Umbilical cord (tissue), 1 donor: ENCODE measurements at regions not wholly inside any gene's neighbourhood (a gene's known extent, or its start where the extent isn't known, plus 50 kb on each side); places are given as distances from the start of the nearest gene placed in this dataset.
"Not testable (repeated sequence)": the region's sequence is repeated elsewhere in the genome, so short reads cannot be mapped to it uniquely, and the experiment has no call there.

ENCODE experiments used
- DNase-seq: peaks from one replicate; pipeline ENCODE4 v3.0.0-alpha.2; 2015; ENCODE audit warnings: low spot score

DNA sequence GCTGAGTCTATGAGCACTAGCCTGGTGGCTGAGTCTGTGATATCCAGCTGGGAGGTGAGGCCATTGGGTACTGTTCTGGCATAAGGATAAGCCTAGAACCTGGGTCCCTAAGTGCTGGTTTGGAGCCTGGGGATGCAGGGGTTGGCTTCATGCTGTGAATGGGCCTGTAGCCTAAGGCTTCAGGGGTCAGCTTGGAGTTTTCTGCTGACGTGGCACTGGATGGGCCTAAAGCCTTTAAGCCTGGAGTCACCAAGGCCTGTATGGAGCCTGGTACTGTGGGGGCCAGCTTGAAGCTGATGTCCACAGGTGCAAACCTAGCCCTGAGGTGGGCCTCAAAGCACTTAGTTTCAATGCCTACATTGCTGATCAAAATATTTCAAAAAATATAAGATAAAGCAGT, 979.6 kb upstream of the POU3F4 start:
- no peak for DNase-seq

DNA sequence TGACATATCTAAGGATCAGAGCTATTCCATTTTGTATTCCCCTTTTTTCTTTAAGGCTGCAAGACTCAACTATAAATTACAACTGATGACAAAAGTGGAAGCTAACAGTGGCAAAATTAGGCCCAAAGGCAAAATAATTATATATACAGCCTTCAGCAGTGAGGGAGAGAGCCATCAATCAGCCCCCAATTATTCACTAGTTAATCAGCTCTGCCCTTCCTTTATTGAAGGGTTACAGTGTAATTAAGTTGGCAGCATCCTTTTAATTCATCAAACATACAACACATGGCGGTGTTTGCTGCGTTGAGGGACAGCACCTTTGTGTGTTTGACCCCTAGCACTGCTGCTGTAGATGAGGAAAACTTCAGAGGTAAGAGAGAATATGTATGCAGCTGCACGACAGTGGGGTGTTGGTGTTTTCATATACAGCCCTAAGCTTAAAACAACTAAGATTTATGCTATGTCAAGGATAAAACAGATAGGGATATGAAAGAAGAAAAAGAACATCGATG, 973.9 kb upstream of the POU3F4 start:
- DNase-seq = no peak

DNA sequence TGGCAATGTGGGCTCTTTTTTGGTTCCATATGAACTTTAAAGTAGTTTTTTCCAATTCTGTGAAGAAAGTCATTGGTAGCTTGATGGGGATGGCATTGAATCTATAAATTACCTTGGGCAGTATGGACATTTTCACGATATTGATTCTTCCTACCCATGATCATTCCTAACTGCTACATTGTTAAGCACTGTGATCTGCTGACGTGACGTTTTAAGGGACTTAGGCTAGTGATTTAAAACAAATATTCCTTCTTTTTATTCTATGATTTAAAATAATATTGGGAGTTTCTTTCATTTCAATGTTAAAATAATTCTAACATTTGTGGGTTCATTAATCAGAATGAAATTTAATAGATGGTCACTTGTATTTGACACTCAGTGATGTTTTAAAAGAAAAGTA, 970.9 kb upstream of the POU3F4 start:
- not testable (repeated sequence) for DNase-seq

DNA sequence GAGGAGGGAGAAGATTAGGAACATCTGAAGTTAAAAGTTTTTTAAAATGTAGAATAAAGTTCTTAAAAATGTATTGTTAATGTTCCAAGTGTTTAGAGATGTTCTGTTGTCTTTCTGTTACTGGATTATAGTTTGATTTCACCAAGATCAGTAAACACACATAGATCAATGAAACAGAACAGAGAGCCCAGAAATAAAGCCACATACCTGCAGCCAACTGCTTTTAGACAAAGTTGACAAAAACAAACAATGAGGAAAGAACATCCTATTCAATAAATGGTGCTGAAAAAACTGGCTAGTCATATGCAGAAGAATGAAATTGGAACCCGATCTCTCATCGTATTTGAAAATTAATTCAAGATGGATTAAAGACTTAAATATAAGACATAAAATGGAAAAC, 966.3 kb upstream of the POU3F4 start:
- DNase-seq = no peak

DNA sequence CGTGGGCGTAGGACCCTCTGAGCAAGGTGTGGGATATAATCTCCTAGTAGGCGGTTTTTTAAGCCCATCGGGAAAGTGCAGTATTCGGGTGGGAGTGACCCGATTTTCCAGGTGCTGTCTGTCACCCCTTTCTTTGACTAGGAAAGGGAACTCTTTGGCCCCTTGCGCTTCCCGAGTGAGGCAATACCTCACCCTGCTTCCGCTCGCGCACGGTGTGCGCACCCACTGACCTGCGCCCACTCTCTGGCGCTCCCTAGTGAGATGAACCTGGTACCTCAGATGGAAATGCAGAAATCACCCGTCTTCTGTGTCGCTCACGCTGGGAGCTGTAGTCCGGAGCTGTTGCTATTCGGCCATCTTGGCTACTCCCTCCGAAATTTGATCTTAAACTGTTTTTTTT, 955.9 kb upstream of the POU3F4 start:
- not testable (repeated sequence) for DNase-seq

DNA sequence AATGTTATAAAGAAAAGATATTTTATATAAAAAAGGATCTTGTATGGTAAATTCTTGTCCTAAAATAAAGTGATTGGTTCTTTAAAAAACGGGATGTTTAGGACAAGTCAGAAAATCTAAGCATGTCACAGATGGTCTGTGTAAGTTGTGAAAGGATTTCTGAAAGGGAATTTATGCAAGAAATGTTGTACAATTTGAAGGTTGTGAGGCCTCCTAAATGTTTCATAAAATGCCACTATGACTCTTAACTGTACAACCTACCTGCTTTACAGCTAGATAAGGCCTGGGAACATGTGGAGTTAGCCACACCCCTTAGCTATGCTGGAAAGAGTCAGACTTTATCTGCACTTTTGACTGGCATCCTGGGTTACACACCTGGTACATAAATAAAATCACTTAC, 951.5 kb upstream of the POU3F4 start:
- DNase-seq = no peak

DNA sequence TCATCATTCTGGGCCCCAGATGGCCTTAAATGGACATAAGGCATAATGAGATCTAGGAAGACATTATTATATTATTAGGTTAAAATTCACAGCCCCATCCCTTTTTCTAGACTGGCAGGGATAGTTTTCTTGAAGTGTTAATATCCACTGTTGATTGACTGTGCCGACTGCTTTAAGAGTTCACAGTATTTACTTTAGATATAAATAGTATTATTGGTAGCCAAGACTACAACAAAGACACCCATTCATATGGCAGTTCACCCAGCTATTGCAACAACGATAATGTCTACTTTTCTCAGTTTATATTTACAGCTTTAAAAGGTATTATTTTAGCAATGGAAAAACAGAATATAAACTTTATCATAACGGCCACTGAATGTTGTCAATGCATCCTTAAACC, 922.2 kb upstream of the POU3F4 start:
- no peak for DNase-seq

DNA sequence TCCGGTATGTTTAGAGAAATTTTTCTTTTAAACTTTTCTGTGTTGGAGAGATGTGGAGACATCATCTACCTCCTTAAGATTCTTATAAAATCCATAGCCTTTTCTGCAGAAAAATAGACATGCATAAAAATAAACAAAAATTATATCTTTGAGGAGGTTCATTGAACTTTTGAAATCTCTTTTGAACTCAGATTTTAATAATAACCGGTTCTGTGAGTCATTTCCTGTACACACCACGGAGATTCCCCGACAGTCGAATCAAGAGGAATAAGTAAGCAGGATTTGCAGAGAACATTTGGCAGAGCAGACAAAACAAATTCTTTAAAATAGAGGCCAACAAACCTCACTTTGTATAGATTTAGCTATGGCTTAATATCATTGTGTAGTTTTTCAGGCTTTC, 918.7 kb upstream of the POU3F4 start:
- peak; percentile 24 for DNase-seq

DNA sequence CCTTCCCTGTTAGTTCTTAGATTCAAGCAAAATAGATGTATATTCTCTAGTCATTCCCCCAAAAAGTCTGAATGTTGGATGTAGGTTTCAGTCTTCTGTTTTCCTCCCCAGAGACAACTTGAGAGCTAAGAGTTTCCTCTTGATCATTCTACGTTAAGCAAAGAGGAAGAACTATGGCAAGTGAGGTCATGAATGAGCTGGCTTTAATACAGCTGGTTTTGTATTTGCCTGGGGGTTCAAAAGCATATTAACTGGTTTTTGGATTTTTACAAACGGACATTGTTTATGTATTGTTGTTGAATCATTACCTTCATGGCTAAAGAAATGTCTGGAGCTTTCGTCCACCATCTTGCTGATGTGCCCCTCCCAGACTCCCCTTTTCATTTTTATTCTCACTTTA, 916.7 kb upstream of the POU3F4 start:
- DNase-seq = no peak

DNA sequence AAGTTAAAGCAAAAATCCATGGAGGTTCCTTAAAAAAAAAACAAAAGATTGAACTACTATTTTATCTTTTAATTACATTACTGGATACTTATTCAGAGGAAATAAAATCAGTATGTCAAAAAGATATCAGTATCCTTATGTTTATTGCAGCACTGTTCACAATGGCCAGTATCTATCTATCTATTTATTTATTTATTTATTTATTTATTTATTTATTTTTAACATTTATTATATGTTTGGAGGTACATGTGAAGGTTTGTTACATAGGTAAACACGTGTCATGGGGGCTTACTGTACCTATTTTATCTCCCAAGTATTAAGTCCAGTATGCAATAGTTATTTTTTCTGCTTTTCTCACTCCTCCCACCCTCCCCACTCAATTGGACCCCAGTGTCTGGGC, 881.1 kb upstream of the POU3F4 start:
- no peak for DNase-seq

DNA sequence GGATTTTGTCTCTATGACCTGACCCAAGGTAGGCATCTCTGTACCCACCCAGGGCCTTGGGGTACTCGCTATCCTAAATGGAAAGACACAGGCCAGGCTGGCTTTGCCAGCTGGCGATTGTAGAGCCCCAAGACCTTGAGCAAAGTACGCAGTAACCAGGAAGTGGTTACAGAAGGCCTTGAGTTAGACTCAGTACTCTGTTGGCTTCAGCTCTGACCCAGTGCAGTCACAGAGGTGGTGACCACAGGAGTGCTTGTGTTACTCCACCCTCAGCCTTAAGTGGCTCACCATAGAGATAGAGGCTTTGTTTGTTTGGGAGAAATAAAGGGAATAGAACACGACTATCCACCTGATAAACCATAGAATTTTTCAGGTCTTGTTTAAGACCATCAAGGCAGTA, 880.5 kb upstream of the POU3F4 start:
- DNase-seq = no peak

DNA sequence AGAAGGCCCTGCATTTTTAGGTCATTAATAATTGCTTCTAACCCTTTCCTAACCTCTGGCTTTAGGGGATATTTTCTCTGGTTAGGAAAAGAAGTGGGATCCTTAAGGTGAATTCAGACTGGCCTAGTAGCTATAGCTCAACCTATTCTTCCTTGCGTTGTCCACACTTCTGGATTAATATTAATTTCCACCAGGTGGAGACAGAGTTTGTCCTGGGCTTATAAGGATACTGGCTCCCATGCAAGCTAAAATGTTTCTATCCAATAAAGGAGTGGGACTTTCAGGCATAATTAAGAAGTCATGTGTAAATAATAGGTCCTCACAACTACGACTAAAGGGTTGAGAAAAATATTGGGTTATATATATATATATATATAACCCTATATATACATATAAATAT, 860.0 kb upstream of the POU3F4 start:
- DNase-seq = peak; percentile 0

DNA sequence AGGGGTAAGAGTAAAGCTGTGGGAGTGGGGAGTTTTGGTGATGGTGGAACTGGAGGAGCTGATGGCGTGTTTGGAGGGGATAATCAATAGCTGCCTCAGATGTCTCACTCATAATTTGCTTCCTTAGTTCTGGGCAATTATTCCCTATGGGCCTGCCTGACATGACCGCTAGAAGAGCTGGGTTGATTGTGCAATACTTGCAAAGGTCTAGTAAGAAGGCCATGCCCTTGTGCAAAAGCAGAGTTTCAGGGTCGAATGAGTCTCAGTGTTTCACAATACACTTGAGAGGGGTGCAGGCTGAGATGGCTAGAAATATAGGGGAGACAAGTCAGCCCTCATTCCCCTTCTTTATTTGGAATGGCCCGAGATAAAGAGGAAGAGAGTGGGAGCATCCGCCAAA, 858.4 kb upstream of the POU3F4 start:
- no peak for DNase-seq

DNA sequence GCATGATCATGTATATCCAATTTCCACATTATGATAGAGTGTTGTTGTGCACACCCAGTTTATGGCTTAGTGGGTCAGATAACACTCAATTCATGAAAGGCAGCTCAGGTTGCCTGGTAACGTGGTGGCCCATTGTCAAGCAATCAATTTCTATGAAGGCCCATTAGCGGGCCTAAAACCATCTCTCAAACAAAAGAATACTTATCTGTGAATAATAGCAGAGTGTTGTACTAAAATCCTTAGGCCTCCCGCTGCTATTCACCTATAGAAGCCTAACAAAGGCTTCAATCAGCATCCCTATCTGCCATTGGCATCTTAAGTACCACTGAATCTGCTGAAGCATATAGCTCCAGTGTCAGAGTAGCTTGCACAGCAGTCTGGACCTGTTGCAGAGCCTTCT, 849.6 kb upstream of the POU3F4 start:
- DNase-seq = no peak

DNA sequence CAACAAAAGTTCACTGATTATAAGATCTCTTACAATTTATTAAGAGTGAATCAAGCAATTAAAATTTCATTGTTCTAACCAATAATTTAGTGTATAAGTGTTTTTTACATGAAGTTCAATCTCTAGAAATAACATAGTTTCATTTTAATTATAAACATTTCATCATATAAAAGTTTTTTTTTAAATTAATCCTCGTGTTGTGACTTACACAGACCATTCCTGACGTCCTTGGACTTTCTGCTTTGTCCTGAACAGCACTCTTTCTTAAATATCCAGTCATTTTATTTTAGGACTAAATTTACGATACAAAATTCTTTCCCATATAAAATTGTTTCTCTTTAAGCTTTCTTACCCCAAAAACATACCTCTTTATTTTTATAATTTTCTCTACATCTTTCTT, 841.7 kb upstream of the POU3F4 start:
- DNase-seq = no peak

DNA sequence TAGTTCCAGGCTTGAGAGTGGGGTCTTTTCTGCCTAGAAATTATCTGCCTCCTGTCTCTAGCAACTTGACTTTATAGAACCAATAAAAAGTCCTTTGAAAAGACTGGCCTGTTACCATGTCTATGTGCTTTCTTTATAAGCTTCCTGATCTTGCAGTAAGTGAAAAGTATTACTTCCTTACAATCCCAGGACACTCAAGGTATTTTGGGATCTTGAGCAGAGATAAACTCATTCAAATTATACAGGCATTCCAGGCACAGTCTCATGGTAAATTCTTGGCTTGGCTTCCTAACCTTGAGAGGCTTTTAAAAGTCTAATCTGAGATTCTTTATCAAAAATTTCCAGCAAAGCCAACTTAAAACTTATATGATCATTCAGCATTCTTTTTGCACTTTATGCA, 833.0 kb upstream of the POU3F4 start:
- DNase-seq = peak; percentile 54

DNA sequence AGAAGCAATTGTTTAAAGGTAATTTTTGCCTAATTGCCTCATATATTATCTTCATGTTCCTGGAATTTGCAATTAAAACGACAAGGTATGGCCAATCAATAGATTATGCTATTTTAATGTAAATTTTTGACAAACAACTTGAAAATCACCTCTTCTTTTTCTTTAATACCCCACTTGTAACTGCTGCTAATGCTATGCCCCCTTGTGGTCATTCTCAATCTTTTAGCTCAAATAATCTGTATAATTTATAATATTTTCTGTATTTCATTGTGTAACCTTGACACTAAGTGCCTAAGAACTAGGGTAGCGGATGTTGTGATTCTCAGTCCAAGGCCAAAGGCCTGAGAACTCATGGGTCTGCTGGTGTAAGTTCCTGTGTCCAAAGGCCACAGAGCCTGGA, 831.7 kb upstream of the POU3F4 start:
- no peak for DNase-seq

DNA sequence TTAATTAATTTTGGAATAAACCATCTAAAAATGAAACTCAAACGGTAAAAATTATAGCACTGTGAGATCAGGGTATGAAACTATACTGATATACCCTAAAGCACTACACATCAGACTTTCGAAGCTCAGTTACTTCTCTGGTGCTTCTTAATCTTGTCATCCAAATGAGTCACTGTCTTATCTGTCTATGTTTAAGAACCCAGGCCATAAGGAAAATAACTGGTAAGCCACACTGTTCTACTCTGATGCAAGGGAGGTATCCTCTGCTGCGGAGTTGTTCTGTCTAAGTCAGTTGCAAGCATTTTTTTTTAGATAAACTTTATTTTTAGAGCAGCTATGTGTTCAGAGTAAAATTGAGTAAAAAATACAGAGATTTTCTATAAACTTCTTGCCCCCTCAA, 830.8 kb upstream of the POU3F4 start:
- DNase-seq = peak; percentile 80

DNA sequence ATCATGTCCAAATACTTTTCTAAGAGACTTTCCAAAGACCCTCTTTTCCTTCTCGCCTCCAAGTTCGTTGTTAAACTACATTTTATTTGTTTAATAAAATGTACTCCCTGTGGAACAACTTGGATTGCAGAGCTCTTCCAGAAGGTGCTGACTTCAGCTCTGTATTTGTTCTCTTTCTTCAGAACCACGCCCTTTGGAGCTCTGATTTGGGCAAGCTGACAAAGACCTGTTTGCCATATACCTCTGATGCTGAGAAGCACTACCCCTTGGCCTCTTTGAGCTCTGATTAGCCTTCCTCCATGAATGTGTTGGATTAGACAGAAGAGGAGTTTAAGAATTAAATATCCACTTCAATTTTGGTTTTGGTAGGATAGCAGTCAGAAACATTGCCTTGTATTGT, 815.1 kb upstream of the POU3F4 start:
- DNase-seq = no peak

DNA sequence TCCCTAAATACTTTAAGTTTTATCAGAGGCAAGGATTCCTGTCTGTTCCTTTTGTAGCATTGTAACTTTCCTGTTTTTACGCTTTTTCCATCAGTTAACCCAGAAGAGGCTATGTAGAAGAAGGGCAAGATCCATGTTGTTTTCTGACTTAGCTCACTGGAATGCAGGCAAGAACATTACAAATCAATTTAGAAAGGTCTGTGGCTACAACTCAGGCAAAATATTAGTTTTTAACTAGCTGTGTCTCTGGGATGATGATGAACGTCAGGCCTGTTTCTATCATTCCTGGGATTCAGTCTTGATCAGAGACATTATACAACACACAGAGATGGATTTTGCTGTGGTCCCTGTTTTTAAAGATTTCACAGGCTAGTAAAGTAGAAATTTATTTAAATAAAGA, 813.0 kb upstream of the POU3F4 start:
- DNase-seq = no peak

DNA sequence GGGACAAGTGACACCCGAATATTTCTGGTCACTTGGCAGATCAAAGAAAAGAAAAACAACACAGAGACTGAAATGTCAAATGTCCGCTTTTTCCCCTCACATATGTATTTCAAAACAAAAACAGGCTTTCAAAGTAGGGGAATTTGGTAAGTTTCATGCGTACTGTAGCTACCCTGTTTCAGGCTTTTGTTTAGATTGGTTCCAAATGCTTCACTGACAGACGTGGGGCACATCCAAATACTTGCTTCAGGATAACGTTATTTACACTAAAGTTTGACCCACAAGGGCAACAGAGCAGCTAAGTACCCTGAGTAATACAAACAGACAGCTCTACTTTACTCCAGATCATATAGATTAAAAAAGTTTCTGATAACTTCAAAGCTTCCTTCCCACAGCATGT, 804.5 kb upstream of the POU3F4 start:
- DNase-seq = no peak

DNA sequence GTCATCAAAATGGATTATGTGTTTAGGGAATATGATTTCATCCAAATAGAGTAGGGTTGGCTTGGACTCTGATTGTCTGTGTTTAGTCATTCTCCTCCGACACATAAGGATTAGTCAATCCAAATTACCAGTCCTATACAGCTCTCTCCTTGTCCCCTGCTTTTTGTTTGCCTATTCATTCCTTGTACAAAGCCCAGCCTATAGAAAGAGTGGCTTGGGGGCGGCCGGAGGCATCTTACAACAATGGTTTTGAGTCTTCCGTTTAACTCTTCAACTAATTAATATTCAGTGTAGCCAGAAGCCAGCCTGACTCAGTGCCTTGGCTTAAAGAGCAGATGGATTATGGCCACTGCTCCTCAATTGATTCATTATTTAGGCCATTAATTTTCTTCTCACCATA, 796.6 kb upstream of the POU3F4 start:
- no peak for DNase-seq

DNA sequence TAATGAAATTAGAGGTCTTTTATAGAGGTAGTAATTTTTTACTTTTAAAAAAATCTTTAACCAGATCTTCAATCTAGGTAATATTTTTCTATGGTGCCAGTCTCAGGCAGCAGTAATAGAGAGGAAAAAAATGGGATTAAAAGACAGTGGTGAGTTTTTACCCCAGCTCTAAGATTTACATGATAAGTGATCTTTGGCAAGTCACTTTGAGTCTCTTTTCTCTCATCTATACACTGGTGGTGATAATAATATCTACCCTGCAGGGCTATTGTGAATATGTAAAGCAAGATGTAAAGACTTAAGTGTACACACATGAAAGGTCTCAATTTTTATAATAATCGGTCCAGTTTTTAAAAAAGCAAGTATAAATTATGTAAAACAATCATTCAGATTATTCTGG, 786.2 kb upstream of the POU3F4 start:
- no peak for DNase-seq

DNA sequence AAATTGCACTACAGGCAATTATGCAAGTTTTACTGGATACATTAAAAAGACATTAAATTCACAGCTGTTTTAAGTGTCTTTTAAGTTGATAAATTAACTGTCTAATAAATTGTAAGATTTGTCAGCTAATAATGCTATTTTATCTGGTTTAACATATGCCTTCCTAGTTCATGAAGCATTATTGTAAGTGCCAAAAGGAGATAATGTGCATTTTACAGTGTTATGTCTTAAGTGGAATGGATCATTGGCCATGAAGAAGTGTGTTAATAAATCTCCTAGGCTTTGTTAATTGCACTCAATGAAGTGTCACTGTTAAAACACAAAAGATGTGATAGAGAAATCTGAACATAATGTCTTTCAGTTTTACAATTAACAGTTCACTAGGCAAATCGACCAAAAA, 784.3 kb upstream of the POU3F4 start:
- DNase-seq = no peak

DNA sequence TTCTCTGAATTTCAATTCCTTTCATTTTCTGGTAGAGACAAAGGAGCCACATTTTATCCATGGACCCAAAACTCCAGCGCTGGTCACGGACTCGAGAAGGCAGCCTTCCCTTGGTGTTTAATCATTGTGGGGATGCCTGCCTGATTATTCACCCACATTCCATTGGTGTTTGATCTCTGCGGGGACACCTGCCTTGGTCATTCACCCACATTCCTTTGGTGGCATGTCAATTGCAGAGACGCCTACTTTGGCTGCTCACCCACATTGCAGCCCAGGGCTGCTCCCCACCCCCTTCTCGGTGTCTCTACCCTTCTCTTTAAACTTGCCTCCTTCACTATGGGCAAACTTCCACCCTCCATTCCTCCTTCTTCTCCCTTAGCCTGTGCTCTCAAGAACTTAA, 780.7 kb upstream of the POU3F4 start:
- not testable (repeated sequence) for DNase-seq
